Right ventricle myocardium superior (tissue), 1 donor: ENCODE measurements at regions not wholly inside any gene's neighbourhood (a gene's known extent, or its start where the extent isn't known, plus 50 kb on each side); places are given as distances from the start of the nearest gene placed in this dataset.
"Not testable (repeated sequence)": the region's sequence is repeated elsewhere in the genome, so short reads cannot be mapped to it uniquely, and the experiment has no call there.

ENCODE experiments used
- ATAC-seq: fragments of 200-7000 bp; cut with Tn5 transposase; one replicate; pipeline ENCODE4 v1.9.1; 2020; ENCODE audit warnings: mild to moderate bottlenecking; ENCODE audit not compliant: poor library complexity
- DNase-seq: peaks from one replicate; pipeline ENCODE4 v3.0.0-alpha.2; 2020
- intact Hi-C: fragments of 100-400 bp; cut with DNase I; formaldehyde crosslinking; loops from one replicate; pipeline ENCODE4 v1.11.2; 2022
- donor health status: DM: no; HTN: yes; CAD: no; lungs with severe emphysema.

GRCh38 chr2:146754606-146755005 lies 1090.2 kb upstream of the ACVR2A start:
- ATAC-seq: no peak
- intact Hi-C loops: no loop called here
- no peak for DNase-seq

DNA sequence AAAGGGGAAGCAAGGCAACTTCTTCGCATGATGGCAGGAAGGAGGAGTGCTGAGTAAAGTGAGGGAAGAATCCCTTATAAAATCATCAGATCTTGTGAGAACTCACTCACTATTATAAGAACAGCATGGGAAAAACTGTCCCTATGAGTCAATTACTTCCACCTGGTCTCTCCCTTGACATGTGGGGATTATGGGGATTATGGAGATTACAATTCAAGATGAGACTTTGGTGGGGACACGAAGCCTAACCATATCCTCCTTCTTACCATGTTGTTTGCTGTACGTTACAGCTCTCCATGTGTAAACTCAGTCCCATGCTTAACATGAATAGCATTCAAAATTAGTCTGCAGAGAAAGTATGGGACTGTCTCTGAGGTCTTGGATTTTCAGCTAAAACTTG lies 1096.8 kb upstream of the ACVR2A start:
- no peak for ATAC-seq
- no peak for DNase-seq
- intact Hi-C loops: no loop called here

- DNase-seq: no peak
- intact Hi-C loops: no loop called here
- no peak for ATAC-seq
Measured at GRCh38 chr2:146741260-146741659, 1103.6 kb upstream of the ACVR2A start.

DNA sequence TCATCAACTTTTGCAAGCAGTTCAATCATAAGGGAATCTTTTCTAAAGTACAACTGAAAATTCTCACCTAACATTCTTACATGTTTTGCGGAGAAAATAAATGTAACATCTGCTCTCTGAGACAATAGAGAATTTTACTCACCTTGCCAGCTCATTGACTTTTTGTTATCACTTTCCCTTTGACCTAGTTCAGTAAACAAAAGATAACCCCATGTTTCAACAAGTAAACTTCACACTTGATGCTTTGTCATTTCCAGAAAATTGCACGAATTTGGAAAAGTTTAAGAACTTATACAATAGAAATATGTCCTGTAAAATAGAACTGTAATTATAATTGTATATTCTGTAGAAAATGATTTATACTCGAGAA lies 1110.0 kb upstream of the ACVR2A start:
- ATAC-seq: no peak

DNA sequence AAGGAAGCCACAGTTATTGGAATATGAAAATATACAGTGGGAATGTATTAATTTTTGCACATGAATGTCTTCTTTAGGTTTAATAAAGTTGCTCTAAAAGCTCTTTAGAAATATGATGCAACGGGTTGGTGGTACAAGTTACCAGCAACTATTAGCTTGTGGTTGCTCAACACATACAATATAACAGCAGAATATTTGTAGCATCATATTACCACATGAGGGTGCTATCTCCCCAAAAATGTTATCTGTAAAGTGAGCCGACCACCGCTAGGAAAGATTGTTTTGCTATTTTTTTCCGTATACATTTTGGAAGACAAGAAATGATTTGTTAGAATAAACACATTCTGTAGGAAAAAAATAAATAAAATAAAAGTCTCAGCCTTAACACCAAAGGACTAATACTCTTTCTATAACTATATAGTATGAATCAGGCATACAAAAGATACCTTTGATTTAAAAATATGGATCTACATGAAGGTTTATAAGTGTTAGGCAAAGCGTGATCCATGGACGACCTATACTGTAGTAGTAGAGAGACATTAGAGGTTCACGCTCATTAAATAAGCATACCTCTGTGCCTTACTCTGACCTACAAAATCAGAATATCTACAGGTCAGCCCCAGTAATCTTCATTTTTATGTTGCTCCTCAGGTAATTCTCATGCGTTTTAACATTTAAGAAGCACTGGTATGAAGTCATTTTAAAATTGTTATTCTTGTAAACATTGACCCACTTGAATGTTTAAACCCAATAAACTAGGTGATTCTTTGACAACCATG lies 1110.6 kb upstream of the ACVR2A start:
- no peak for ATAC-seq
- intact Hi-C loops: no loop called here

More for the DNA sequence above, 1110.0 kb upstream of the ACVR2A start:
- DNase-seq: no peak
- intact Hi-C loops: no loop called here

DNA sequence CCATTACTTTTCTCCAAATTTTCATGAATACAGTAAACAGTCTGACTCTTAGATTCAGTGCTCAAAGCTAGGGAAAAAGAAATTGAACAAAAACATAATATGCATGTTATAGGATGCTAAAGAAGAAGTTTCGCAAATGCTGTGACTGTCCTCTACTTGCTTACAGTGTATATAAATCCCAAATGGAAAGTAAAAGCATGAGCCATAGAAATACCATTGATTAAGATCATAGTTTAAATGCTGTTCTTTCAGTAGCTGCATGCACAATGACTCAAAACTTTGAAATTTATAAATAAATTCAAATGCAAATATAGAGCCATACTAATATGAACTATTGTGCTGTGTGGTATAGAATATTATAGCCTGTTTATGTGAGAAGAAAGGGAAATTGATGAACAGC lies 1113.9 kb upstream of the ACVR2A start:
- intact Hi-C loops: no loop called here
- ATAC-seq (no peak), DNase-seq (no peak)

More for the DNA sequence above, 1110.6 kb upstream of the ACVR2A start:
- no peak for DNase-seq

GRCh38 chr2:146721486-146721885 lies 1123.3 kb upstream of the ACVR2A start:
- DNase-seq (no peak), ATAC-seq (no peak)
- intact Hi-C loops: no loop called here

GRCh38 chr2:146720170-146720569 lies 1124.7 kb upstream of the ACVR2A start:
- ATAC-seq: no peak
- DNase-seq: no peak
- intact Hi-C loops: no loop called here

GRCh38 chr2:146716591-146716990 lies 1128.2 kb upstream of the ACVR2A start:
- intact Hi-C loops: no loop called here
- ATAC-seq (no peak), DNase-seq (no peak)

- intact Hi-C loops: no loop called here
- ATAC-seq (no peak), DNase-seq (no peak)
Measured at GRCh38 chr2:146709004-146709403, 1135.8 kb upstream of the ACVR2A start.

DNA sequence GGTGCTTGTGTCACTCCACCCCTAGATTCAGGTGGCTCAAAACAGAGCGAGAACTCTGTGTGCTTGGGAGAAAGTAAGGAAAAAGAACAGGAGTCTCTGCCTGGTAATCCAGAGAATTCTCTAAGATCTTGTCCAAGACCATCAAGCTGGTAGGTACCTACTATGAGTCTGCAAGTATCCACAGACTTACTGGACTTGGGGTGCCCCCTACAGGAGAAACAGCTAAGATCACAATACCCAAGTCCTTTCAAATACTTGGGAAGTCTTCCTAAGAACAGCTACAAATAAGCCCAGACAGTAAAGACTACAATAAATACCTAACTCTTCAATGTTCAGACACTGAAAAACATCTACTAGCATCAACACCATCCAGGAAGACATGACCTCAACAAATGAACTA lies 1143.6 kb upstream of the ACVR2A start:
- ATAC-seq (no peak), DNase-seq (no peak)

GRCh38 chr2:146697307-146697706 lies 1147.5 kb upstream of the ACVR2A start:
- intact Hi-C loops: no loop called here
- ATAC-seq (no peak), DNase-seq (no peak)

More for the DNA sequence above, 1143.6 kb upstream of the ACVR2A start:
- intact Hi-C loops: no loop called here

DNA sequence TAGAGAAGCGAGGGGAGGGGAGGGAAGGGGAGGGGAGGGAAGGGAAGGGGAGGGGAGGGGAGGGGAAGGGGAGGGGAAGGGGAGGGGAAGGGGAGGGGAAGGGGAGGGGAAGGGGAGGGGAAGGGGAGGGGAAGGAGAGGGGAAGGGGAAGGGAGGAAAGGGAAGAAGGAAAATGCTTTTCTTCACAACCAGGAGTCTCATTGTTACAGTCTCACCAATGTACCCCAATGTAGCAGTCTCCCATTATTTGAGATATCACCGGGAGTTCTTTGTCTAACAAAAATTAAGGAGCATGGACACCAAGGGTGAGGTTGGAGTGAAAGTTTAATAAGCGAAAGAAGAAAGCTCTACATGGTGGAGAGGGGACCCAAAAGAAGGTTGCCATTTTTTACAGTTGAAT lies 1148.0 kb upstream of the ACVR2A start:
- ATAC-seq, intact Hi-C loops, DNase-seq: not testable (repeated sequence)

DNA sequence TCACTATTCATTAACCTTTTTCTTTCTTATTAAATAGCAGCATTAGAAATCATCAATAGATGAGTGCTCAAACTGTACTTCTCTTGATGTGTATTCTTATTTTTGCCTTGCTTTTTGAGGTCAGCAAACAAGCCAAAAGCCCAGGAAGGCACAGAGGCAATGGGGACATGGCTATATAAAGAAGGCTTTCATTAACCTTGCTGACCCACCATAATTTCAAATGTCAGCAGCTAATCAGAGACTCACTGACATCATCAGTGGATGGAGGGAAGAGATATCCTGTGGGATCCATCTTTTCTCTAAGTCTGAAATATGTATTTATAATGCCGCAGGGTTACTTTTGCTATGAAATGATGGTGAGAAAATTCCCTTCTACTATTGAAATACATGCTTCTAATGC lies 1162.8 kb upstream of the ACVR2A start:
- no peak for ATAC-seq
- intact Hi-C loops: no loop called here
- no peak for DNase-seq

- DNase-seq (no peak), ATAC-seq (no peak)
- intact Hi-C loops: no loop called here
Measured at GRCh38 chr2:146678516-146678915, 1166.3 kb upstream of the ACVR2A start.

DNA sequence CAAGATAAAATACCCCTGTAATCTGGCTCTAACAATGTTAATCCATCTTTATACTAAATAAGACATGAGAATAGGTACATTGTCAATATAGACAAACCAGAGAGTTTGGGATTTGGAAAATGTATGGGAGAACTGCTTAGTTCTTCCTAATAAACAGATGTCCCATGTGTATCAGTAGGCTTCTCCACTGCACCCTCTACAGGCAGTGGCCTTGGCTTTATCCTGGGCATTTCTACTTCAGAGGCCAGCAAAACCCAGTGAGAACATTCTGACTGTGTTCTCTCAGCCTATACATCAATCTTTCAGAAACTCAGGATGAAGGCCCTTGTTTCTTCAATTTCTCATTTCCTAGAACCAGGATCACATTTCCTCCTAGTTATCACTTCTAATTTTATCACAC lies 1167.5 kb upstream of the ACVR2A start:
- no peak for DNase-seq
- intact Hi-C loops: no loop called here
- no peak for ATAC-seq

DNA sequence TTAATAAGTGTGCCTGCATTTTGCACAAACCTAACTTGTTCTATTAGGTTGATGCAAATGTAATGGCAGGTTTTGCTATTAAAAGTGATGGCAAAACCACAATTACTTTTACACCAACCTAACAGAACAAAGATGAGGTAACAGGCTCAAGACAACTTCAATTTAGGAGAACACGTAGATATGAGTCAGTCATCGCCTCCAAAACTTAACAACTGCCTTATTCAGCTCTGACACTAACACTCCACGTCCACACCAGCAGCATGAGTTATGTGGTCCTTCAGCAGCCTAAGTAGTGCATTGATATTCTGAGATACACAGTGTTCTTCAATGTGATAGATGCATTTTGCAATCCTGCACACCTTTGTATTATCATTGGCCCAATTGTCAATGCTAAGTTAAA lies 1175.1 kb upstream of the ACVR2A start:
- ATAC-seq (no peak), DNase-seq (no peak)
- intact Hi-C loops: no loop called here

DNA sequence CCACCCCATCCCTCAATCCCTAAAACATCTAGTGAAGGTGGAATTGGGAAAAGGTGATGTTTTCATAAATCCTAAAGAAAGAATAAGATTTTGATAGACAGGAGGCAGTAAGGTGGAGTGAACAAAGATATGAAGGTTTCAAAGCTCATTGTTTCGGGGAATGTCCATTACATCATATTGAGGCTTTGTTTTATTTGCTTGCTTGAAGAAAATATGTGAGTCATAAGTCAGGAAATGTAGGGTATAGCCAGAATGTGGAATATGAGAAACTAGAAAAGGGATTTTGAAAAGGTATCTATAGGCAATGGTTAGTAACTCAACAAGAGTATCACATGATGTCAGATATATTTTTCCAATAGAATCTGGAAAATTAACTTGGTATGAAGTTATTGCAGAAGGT lies 1178.5 kb upstream of the ACVR2A start:
- intact Hi-C loops: no loop called here
- no peak for ATAC-seq
- DNase-seq: no peak

GRCh38 chr2:146665800-146666199 lies 1179.0 kb upstream of the ACVR2A start:
- ATAC-seq (no peak), DNase-seq (no peak)
- intact Hi-C loops: no loop called here

DNA sequence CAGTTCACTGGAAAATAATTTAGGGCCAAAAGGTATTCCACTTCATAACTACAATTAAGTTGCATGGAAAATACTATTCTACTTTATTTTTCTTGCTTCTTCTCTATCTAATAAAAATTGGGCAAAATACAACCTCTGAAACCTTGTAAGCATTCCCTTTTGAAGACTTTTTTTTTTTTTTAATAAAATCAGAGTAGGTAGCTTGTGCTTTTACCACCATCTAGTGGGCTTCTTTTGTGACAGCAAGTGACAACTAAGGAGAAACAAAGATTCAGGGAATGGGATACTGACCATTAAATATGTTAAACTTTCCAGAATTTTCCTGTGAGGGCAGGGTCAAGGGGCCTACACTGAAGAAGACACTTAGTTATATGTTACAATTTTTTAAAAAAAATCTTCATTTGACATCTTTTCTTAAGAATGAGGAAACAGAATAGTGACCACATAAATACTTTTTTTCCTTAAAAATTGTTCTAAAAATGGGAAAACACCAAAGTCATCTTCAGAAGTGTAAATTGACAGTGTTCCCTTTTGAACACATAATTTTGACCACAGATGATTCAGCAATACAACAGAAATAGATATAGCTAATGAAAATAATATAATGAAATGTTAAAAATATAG lies 1183.2 kb upstream of the ACVR2A start:
- ATAC-seq: no peak
- DNase-seq: no peak
- intact Hi-C loops: no loop called here

DNA sequence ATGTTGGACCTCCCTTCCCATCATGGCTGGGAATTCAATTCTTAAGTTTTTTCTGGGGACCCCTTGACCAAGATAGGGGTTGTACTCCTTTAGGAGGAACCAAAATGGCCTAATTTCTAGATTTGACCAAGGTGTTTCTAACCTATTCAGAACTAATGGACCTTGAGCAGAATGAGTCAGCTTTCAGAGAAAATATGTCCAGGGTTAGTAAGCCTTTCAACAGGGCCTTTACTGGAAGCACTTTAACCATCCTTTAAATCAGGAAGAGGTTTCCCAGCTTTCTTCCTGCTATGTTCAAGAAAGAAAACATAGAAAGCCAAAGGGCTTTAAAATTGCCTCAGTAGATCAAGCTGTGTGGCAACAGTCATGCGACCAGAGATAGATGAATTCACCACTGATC lies 1184.9 kb upstream of the ACVR2A start:
- intact Hi-C loops: no loop called here
- ATAC-seq (no peak), DNase-seq (no peak)
